ENCODE measurements at regions not wholly inside any gene's neighbourhood (a gene's known extent, or its start where the extent isn't known, plus 50 kb on each side); places are given as distances from the start of the nearest gene placed in this dataset.

- no peak for DNase-seq (ENCODE audit: low read depth)
These were observed 231.1 kb downstream of the UTP18 start for GRCh38 chr17:51491416-51491815.

- no peak for DNase-seq (ENCODE audit: low read depth)
These were observed 232.9 kb downstream of the UTP18 start for GRCh38 chr17:51493206-51493605.

- no peak for DNase-seq (ENCODE audit: low read depth)
These were observed 236.0 kb downstream of the UTP18 start for GRCh38 chr17:51496378-51496777.

GRCh38 chr17:51499897-51500296, 239.6 kb downstream of the UTP18 start:
- no peak for DNase-seq (ENCODE audit: low read depth)

GRCh38 chr17:51500454-51500853, 240.1 kb downstream of the UTP18 start:
- no peak for DNase-seq (ENCODE audit: low read depth)

GRCh38 chr17:51505450-51505849, 245.1 kb downstream of the UTP18 start:
- DNase-seq (ENCODE audit: low read depth), result no peak

- DNase-seq (ENCODE audit: low read depth), result no peak
These were observed 247.1 kb downstream of the UTP18 start for GRCh38 chr17:51507444-51507843.

- no peak for DNase-seq (ENCODE audit: low read depth)
These were observed 247.7 kb downstream of the UTP18 start for GRCh38 chr17:51508048-51508447.

GRCh38 chr17:51510940-51511339, 250.6 kb downstream of the UTP18 start:
- no peak for DNase-seq (ENCODE audit: low read depth)

GRCh38 chr17:51512220-51512907, 252.0 kb downstream of the UTP18 start:
- DNase-seq (ENCODE audit: low read depth), result no peak

- DNase-seq (ENCODE audit: low read depth), result no peak
These were observed 256.6 kb downstream of the UTP18 start for GRCh38 chr17:51516924-51517323.

- no peak for DNase-seq (ENCODE audit: low read depth)
These were observed 264.2 kb downstream of the UTP18 start for GRCh38 chr17:51524524-51524923.

- DNase-seq (ENCODE audit: low read depth), result no peak
These were observed 266.2 kb downstream of the UTP18 start for GRCh38 chr17:51526507-51526906.

GRCh38 chr17:51527225-51527982, 267.1 kb downstream of the UTP18 start:
- DNase-seq (ENCODE audit: low read depth), result no peak

- DNase-seq (ENCODE audit: low read depth), result no peak
These were observed 267.8 kb downstream of the UTP18 start for GRCh38 chr17:51528111-51528510.

GRCh38 chr17:51533219-51533618, 272.9 kb downstream of the UTP18 start:
- DNase-seq (ENCODE audit: low read depth), result no peak

- no peak for DNase-seq (ENCODE audit: low read depth)
These were observed 273.5 kb downstream of the UTP18 start for GRCh38 chr17:51533821-51534220.

GRCh38 chr17:51536627-51537026, 276.3 kb downstream of the UTP18 start:
- DNase-seq (ENCODE audit: low read depth), result no peak

- DNase-seq (ENCODE audit: low read depth), result no peak
These were observed 277.7 kb downstream of the UTP18 start for GRCh38 chr17:51537996-51538550.

GRCh38 chr17:51540151-51540550, 279.8 kb downstream of the UTP18 start:
- DNase-seq (ENCODE audit: low read depth), result no peak

GRCh38 chr17:51541215-51541614, 280.9 kb downstream of the UTP18 start:
- no peak for DNase-seq (ENCODE audit: low read depth)

GRCh38 chr17:51546114-51546513, 285.8 kb downstream of the UTP18 start:
- no peak for DNase-seq (ENCODE audit: low read depth)

- DNase-seq (ENCODE audit: low read depth), result no peak
These were observed 287.8 kb downstream of the UTP18 start for GRCh38 chr17:51548125-51548524.
